ENCODE measurements at regions not wholly inside any gene's neighbourhood (a gene's known extent, or its start where the extent isn't known, plus 50 kb on each side); places are given as distances from the start of the nearest gene placed in this dataset.
A peak's percentile ranks its signal among the peaks of the same experiment; 100 is the strongest.

GRCh38 chr4:115938764-115939443, 825.5 kb upstream of the NDST4 start:
- no peak for DNase-seq (ENCODE audit: low read depth)

DNA sequence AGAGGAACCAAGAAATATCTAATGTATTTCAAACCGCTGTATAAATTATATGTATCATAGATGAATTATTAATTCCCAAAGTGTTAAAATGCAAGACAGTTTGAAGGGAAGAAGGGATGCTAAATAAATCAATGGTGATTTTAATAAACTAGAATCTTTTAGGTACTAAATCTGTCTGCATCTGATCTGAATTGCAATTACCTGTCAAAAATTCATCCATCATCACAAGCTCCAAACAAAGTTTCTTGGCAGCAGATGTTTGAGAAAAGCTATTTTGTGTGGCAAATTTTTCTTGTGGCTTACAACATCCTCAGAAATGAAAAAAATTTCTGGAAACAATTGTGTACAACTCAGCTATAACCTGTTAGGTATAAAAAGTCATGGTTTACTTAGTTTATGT, 816.0 kb upstream of the NDST4 start:
- DNase-seq (ENCODE audit: low read depth) = no peak

GRCh38 chr4:115927382-115927781, 814.0 kb upstream of the NDST4 start:
- no peak for DNase-seq (ENCODE audit: low read depth)

- DNase-seq (ENCODE audit: low read depth) = no peak
Observed at GRCh38 chr4:115923152-115923551, 809.7 kb upstream of the NDST4 start.

GRCh38 chr4:115920637-115921036, 807.2 kb upstream of the NDST4 start:
- no peak for DNase-seq (ENCODE audit: low read depth)

GRCh38 chr4:115918149-115918548, 804.7 kb upstream of the NDST4 start:
- DNase-seq (ENCODE audit: low read depth) = no peak

DNA sequence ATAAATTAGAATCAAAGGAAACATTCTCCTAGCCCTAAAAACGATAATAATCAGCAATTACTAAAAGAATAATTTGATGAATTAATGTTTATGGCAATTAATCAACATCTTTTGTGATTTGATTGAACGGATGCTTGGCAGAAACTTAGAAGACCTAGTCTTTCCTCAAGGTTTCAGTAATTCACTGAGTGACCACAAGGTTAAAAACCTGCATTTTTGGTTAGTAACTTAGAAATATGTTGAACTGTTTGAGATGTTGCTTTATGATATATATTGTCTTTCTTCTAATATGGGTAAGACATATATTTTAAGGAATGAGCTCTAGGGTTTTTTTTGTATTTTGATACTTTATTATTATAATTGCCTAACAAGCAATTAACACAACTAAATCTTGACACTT, 793.0 kb upstream of the NDST4 start:
- no peak for DNase-seq (ENCODE audit: low read depth)

GRCh38 chr4:115883847-115884246, 770.4 kb upstream of the NDST4 start:
- no peak for DNase-seq (ENCODE audit: low read depth)

- no peak for DNase-seq (ENCODE audit: low read depth)
Observed at GRCh38 chr4:115883231-115883630, 769.8 kb upstream of the NDST4 start.

- no peak for DNase-seq (ENCODE audit: low read depth)
Observed at GRCh38 chr4:115873048-115873447, 759.6 kb upstream of the NDST4 start.

DNA sequence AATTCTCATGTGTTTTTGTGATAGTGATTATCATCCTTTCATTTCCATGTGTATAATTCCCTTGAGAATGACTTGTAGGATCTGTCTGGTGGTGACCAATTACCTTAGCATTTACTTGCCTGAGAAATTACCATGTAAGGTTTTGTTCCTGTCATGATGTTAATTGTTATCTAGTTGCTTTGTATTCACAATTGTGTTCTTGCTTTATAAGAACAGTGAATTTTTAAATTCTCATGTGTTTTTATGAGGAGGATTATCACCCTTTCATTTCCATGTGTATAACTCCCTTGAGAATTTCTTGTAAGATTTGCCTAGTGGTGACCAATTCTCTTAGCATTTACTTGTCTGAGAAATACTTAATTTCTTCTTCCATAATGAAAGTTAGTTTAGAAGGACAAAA, 758.2 kb upstream of the NDST4 start:
- no peak for DNase-seq (ENCODE audit: low read depth)

DNA sequence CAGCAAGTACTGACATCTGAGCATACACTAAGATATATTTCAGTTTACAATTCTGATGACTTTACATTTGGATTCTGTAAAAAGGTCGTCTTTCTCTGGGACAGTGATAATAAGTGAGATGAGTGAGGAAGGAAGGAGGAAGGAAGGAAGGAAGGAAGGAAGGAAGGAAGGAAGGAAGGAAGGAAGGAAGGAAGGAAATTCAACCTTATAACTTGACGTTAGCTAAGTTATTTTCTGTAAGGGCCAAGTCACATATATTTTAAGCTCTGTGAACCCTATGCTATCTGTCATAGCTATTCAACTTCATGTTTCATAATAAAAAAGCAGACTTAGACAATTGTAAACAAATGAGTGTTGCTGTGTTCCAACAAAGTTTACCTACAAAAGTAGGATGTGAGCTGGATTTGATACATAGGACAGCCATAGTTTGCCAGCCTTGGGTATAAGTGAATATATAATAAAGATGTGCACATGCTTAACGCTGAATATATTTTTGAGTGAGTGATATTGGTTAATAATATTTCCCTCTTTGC, 753.0 kb upstream of the NDST4 start:
- no peak for DNase-seq (ENCODE audit: low read depth)

DNA sequence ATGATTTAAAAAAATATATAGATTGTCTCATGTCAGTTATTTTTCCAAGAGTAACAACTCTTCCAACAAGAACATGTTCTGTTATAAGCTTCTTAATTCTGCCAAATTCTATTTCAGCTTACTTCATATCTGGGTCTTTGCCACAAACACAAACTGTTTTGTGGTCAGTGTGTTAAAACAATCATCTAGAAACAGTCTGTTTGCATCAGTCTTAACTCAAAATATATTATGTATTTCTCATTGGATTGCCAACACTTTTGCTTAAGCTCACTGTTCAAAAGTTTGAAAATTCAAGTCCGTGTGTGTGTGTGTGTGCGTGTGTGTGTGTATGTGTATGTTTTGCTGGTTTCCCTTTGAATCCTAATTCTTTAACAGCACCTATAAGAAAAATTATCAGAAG, 752.3 kb upstream of the NDST4 start:
- no peak for DNase-seq (ENCODE audit: low read depth)

DNA sequence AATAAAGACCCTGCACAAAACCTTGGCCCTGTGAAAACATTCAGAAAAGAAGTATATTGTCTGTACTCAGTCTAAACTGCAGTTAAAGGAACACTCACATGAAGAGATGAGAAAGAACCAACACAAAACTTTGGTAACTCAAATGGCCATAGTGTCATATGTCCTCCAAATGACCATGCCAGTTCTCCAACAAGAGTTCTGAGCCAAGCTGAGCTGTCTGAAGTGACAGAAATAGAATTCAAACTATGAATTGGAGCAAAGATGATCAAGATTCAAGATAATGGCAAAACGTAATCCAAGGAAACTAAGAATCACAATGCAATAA, 739.3 kb upstream of the NDST4 start:
- no peak for DNase-seq (ENCODE audit: low read depth)

- peak; percentile 39 for DNase-seq (ENCODE audit: low read depth)
Observed at GRCh38 chr4:115851918-115852766, 738.7 kb upstream of the NDST4 start.

DNA sequence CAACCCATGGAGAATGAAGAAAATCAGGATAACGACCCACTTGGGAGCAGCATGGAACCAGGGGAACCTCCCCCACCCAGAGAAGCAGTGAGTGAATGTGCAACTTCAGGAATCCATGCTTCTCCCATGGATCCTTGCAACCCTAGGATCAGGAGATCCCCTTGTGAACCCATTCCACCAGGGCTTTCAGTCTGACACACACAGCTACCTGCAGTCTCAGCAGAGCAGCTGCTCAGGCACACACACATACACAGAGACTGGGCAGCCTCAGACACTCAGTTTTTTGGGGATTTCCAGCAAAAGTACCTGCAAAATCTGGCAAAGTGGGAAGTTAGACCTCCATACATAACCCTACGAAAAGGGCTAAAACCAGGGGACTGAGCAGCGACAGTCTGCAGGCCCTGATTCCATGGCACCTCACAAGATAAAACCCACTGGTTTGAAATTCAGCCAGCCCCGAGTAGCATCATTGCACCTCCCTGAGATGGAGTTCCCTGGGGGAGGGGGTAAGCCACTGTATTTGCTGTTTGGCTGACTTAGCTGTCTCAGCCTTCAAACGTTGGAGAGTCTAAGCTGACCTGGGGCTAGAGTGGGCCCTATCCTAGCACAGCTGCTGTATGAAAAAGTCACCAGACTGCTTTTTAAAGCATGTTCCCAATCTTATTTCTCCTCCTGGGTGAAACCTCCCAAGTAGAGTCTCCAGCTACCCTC, 737.5 kb upstream of the NDST4 start:
- DNase-seq (ENCODE audit: low read depth) = no peak

DNA sequence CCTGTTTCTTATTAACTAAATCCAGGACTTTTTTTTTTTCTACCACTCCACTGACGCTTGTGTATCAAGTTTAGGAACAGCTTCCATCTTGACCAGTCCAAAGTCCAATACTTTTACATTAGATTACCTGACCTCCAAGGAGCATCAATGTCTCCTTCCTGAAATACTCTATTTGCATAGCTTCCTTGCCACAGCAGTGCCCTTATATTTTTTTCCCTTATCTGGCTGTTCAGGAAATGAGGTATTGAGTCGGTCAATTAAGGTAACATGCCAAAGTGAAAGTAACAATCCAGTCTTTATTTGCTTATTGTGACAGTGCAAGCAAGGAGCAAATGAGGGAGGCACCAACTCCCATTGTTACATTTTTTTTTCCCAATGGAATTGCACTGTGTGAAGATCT, 730.8 kb upstream of the NDST4 start:
- peak; percentile 15 for DNase-seq (ENCODE audit: low read depth)

DNA sequence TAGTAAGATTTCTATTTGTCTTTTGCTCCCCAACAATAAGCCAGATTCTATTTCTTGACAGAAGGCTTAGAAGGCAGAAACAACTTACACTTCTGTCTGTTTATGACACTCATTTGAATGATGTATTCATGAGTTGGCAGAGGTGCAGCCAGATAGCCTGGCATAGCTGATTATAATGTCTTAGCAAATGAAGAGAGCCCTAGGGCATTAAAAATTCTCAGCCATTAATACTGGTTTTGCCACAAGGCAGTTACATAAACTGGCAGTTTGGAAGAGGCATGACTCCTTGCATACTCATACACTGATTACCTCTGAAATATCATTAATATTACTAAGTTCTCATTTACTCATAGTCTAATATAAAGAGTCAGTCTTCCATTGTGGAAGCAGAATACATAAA, 728.5 kb upstream of the NDST4 start:
- no peak for DNase-seq (ENCODE audit: low read depth)

DNA sequence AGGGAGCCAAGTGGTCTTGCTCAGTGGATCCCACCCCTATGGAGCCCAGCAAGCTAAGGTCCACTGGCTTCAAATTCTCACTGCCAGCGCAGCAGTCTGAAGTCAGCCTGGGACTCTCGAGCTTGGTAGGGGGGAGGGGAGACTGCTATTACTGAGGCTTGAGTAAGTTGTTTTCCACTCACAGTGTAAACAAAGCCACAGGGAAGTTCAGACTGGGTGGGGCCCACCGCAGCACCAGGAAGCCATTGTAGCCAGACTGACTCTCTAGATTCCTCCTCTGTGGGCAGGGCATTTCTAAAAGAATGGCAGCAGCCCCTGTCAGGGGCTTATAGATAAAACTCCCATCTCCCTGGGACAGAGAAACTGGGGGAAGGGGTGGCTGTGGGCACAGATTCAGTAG, 721.0 kb upstream of the NDST4 start:
- DNase-seq (ENCODE audit: low read depth) = peak; percentile 4

DNA sequence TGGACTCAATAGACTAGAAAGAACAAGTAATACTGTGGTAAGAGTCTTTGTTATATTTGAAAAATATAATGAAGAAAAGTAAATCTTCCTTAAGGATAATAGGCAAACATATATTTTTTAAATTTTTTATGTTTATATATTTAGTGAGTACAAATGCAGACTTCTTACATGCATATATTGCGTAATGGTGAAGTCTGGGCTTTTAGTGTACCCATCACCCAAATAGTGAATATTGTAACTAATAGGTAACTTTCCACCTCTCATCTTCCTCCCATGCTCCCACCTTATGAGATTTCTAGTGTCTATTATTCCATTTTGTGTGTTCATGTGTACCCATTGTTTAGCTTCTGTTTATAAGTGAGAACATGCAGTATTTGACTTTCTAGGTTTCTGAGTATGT, 711.2 kb upstream of the NDST4 start:
- no peak for DNase-seq (ENCODE audit: low read depth)

GRCh38 chr4:115803825-115804224, 690.4 kb upstream of the NDST4 start:
- DNase-seq (ENCODE audit: low read depth) = no peak

GRCh38 chr4:115790812-115791211, 677.4 kb upstream of the NDST4 start:
- no peak for DNase-seq (ENCODE audit: low read depth)
